ENCODE measurements at regions not wholly inside any gene's neighbourhood (a gene's known extent, or its start where the extent isn't known, plus 50 kb on each side); places are given as distances from the start of the nearest gene placed in this dataset.

GRCh38 chr4:100246697-100247096 lies 56.4 kb upstream of the DDIT4L start:
- Mint-ChIP-seq H3K36me3 (ENCODE audit: low read depth) (no peaks in the 10 kb centered on the region), H3K9me3 (no peaks in the 10 kb centered on the region), H3K27ac (no peak overlapping the region), H3K4me1 (no peaks in the 10 kb centered on the region), H3K27me3 (no peaks in the 10 kb centered on the region), H3K4me3 (no peak overlapping the region)
- TF ChIP-seq CTCF (IDR thresholded peaks at IDR 0.05), result no peak
- intact Hi-C loops (cut with micrococcal nuclease), result no loop called here
- CTCF ChIA-PET, result no interaction called here
- POLR2A ChIA-PET, result no interaction called here
- ATAC-seq (ENCODE audit: low read depth) (no peak), DNase-seq (no peak)

- Mint-ChIP-seq H3K4me3 (no peak overlapping the region), H3K4me1 (no peaks in the 10 kb centered on the region), H3K9me3 (no peaks in the 10 kb centered on the region), H3K36me3 (ENCODE audit: low read depth) (no peaks in the 10 kb centered on the region), H3K27ac (no peak overlapping the region), H3K27me3 (no peaks in the 10 kb centered on the region)
- DNase-seq (no peak), ATAC-seq (ENCODE audit: low read depth) (no peak)
- intact Hi-C loops (cut with micrococcal nuclease), result no loop called here
- POLR2A ChIA-PET, result no interaction called here
- no peak for TF ChIP-seq CTCF (IDR thresholded peaks at IDR 0.05)
- CTCF ChIA-PET, result no interaction called here
Observed at GRCh38 chr4:100244347-100244746, 54.1 kb upstream of the DDIT4L start.
